ENCODE measurements at regions not wholly inside any gene's neighbourhood (a gene's known extent, or its start where the extent isn't known, plus 50 kb on each side); places are given as distances from the start of the nearest gene placed in this dataset.
"Not testable (repeated sequence)": the region's sequence is repeated elsewhere in the genome, so short reads cannot be mapped to it uniquely, and the experiment has no call there.

DNA sequence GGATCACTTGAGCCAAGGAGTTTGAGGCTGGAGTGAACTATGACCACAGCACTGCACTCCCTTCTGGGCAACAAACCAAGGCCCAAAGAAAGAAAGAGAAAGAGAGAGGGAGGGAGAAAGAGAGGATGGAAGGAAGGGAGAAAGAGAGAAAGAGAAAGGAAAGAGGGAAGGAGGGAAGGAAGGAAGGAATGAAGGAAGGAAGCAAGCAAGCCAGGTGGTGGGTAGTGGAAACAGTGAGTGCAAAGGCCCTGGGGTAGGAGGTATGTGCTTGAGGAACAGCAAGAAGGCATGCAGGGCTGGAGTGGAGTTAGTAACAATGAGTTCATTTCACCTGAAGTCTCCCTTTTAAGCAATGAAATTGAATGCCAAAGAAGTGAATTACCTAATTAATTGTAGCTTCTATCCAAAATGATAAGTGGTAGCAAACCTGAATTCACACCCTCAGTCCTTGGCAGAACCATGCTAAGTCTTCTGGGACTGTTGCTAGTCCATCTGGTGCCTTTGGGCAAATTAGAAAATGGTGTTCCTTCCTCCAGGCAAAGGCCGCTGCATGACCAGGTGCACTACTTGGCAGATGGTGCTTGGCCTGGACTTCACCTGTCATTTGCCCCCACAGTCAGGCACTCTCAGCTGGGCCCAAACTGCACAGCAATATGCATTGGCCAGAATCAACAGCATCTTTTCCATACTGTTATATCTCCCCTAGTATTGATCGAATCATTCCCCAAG, 67.4 kb upstream of the MPP7 start:
- Histone ChIP-seq H4K20me1 (ENCODE audit: insufficient read depth) (no peaks in the 10 kb centered on the region), H3K79me2 (replicated peaks; ENCODE audit: insufficient read depth, low read length) (no peaks in the 10 kb centered on the region), H3K9ac (ENCODE audit: low read length) (no peak overlapping the region), H3K27me3 (ENCODE audit: insufficient read depth, low read depth, low read length) (no peaks in the 10 kb centered on the region), H3K9me2 (ENCODE audit: insufficient read depth, low read length) (no peaks in the 10 kb centered on the region), H3K4me3 (ENCODE audit: low read length) (no peak overlapping the region), H3F3A (ENCODE audit: insufficient read depth, low read length, poor library complexity, severe bottlenecking) (no peaks in the 10 kb centered on the region), H3K9me3 (ENCODE audit: low read length) (no peaks in the 10 kb centered on the region), H3K36me3 (ENCODE audit: insufficient read depth, low read length) (no peaks in the 10 kb centered on the region), H3K4me2 (ENCODE audit: low read length) (no peak overlapping the region), H2AFZ (ENCODE audit: low read depth, low read length) (no peak overlapping the region), H3K27ac (ENCODE audit: low read length) (no peak overlapping the region)
- TF ChIP-seq RAD21 (conservative IDR thresholded peaks at IDR 0.05) (no peak), SMC3 (conservative IDR thresholded peaks at IDR 0.05; ENCODE audit: poor library complexity) (no peak), MXI1 (conservative IDR thresholded peaks at IDR 0.05; ENCODE audit: poor library complexity, severe bottlenecking) (no peak), EZH2 (IDR thresholded peaks at IDR 0.05; ENCODE audit: borderline replicate concordance, insufficient read depth, low read length, poor library complexity, severe bottlenecking) (no peak)
- TF ChIP-seq, protein P1, sequence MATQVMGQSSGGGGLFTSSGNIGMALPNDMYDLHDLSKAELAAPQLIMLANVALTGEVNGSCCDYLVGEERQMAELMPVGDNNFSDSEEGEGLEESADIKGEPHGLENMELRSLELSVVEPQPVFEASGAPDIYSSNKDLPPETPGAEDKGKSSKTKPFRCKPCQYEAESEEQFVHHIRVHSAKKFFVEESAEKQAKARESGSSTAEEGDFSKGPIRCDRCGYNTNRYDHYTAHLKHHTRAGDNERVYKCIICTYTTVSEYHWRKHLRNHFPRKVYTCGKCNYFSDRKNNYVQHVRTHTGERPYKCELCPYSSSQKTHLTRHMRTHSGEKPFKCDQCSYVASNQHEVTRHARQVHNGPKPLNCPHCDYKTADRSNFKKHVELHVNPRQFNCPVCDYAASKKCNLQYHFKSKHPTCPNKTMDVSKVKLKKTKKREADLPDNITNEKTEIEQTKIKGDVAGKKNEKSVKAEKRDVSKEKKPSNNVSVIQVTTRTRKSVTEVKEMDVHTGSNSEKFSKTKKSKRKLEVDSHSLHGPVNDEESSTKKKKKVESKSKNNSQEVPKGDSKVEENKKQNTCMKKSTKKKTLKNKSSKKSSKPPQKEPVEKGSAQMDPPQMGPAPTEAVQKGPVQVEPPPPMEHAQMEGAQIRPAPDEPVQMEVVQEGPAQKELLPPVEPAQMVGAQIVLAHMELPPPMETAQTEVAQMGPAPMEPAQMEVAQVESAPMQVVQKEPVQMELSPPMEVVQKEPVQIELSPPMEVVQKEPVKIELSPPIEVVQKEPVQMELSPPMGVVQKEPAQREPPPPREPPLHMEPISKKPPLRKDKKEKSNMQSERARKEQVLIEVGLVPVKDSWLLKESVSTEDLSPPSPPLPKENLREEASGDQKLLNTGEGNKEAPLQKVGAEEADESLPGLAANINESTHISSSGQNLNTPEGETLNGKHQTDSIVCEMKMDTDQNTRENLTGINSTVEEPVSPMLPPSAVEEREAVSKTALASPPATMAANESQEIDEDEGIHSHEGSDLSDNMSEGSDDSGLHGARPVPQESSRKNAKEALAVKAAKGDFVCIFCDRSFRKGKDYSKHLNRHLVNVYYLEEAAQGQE (IDR thresholded peaks at IDR 0.05; ENCODE audit: borderline replicate concordance) = no peak

DNA sequence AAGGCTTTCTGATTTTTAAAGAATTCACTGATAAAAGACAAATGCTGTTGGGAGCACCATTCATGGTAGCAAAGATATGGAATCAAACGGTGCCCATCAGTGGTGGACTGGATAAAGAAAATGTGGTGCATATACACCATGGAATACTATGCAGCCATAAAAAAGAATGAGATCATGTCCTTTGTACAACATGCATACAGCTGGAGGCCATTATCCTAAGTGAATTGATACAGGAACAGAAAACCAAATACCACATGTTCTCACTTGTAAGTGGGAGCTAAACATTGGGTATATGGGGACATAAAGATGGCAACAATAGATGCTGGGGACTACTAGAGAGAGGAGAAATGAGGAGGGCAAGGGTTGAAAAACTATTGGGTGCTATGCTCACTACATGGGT, 68.8 kb upstream of the MPP7 start:
- not testable (repeated sequence) for H2AFZ ChIP-seq (ENCODE audit: low read depth, low read length); H3K27ac ChIP-seq (ENCODE audit: low read length); H3K9me2 ChIP-seq (ENCODE audit: insufficient read depth, low read length); H3F3A ChIP-seq (ENCODE audit: insufficient read depth, low read length, poor library complexity, severe bottlenecking); H3K79me2 ChIP-seq (replicated peaks; ENCODE audit: insufficient read depth, low read length); H3K27me3 ChIP-seq (ENCODE audit: insufficient read depth, low read depth, low read length); H4K20me1 ChIP-seq (ENCODE audit: insufficient read depth); H3K9me3 ChIP-seq (ENCODE audit: low read length); H3K36me3 ChIP-seq (ENCODE audit: insufficient read depth, low read length); H3K4me2 ChIP-seq (ENCODE audit: low read length); H3K4me3 ChIP-seq (ENCODE audit: low read length); H3K9ac ChIP-seq (ENCODE audit: low read length)

DNA sequence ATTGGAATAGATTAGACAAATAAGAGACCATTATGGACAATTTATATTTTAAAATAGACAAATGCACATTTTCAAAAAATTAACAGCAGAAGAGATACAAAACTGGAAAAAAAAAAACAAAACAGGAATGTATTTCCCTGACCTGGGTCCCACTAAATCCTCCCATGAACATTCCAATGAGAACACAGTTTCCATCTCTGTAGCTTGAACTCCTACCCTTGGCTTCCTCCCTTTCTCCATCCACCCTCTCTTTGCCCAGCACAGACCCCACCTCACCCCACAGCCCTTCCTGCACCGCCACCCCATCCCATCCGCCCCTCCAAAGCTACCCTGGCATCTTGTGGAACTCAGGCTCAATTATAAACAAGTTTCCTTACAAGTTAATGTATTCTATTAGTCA, 71.2 kb upstream of the MPP7 start:
- no peaks in the 10 kb centered on the region for H4K20me1 ChIP-seq (ENCODE audit: insufficient read depth)
- H3K27me3 ChIP-seq (ENCODE audit: insufficient read depth, low read depth, low read length) = no peaks in the 10 kb centered on the region
- H3K4me3 ChIP-seq (ENCODE audit: low read length) = no peak overlapping the region
- H3K4me2 ChIP-seq (ENCODE audit: low read length) = no peak overlapping the region
- no peak overlapping the region for H3K27ac ChIP-seq (ENCODE audit: low read length)
- no peaks in the 10 kb centered on the region for H3K36me3 ChIP-seq (ENCODE audit: insufficient read depth, low read length)
- TF ChIP-seq TAF1 (IDR thresholded peaks at IDR 0.05; ENCODE audit: low read depth) (no peak), RAD21 (conservative IDR thresholded peaks at IDR 0.05) (no peak), SMC3 (conservative IDR thresholded peaks at IDR 0.05; ENCODE audit: poor library complexity) (no peak), EP300 (conservative IDR thresholded peaks at IDR 0.05; ENCODE audit: poor library complexity, severe bottlenecking) (no peak), POLR2AphosphoS5 (IDR thresholded peaks at IDR 0.05) (no peak), EZH2 (IDR thresholded peaks at IDR 0.05; ENCODE audit: borderline replicate concordance, insufficient read depth, low read length, poor library complexity, severe bottlenecking) (no peak), MXI1 (conservative IDR thresholded peaks at IDR 0.05; ENCODE audit: poor library complexity, severe bottlenecking) (no peak)
- TF ChIP-seq, protein P1 (IDR thresholded peaks at IDR 0.05; ENCODE audit: borderline replicate concordance) = no peak
- TF ChIP-seq, protein P2, sequence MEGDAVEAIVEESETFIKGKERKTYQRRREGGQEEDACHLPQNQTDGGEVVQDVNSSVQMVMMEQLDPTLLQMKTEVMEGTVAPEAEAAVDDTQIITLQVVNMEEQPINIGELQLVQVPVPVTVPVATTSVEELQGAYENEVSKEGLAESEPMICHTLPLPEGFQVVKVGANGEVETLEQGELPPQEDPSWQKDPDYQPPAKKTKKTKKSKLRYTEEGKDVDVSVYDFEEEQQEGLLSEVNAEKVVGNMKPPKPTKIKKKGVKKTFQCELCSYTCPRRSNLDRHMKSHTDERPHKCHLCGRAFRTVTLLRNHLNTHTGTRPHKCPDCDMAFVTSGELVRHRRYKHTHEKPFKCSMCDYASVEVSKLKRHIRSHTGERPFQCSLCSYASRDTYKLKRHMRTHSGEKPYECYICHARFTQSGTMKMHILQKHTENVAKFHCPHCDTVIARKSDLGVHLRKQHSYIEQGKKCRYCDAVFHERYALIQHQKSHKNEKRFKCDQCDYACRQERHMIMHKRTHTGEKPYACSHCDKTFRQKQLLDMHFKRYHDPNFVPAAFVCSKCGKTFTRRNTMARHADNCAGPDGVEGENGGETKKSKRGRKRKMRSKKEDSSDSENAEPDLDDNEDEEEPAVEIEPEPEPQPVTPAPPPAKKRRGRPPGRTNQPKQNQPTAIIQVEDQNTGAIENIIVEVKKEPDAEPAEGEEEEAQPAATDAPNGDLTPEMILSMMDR (IDR thresholded peaks at IDR 0.05; ENCODE audit: poor library complexity, severe bottlenecking) = no peak
- no peaks in the 10 kb centered on the region for H3K9me2 ChIP-seq (ENCODE audit: insufficient read depth, low read length)
- H3F3A ChIP-seq (ENCODE audit: insufficient read depth, low read length, poor library complexity, severe bottlenecking) = no peaks in the 10 kb centered on the region
- H3K9ac ChIP-seq (ENCODE audit: low read length) = no peak overlapping the region
- no peaks in the 10 kb centered on the region for H3K9me3 ChIP-seq (ENCODE audit: low read length)
- H3K79me2 ChIP-seq (replicated peaks; ENCODE audit: insufficient read depth, low read length) = no peaks in the 10 kb centered on the region
- H2AFZ ChIP-seq (ENCODE audit: low read depth, low read length) = no peak overlapping the region
